ENCODE measurements at regions not wholly inside any gene's neighbourhood (a gene's known extent, or its start where the extent isn't known, plus 50 kb on each side); places are given as distances from the start of the nearest gene placed in this dataset.

DNA sequence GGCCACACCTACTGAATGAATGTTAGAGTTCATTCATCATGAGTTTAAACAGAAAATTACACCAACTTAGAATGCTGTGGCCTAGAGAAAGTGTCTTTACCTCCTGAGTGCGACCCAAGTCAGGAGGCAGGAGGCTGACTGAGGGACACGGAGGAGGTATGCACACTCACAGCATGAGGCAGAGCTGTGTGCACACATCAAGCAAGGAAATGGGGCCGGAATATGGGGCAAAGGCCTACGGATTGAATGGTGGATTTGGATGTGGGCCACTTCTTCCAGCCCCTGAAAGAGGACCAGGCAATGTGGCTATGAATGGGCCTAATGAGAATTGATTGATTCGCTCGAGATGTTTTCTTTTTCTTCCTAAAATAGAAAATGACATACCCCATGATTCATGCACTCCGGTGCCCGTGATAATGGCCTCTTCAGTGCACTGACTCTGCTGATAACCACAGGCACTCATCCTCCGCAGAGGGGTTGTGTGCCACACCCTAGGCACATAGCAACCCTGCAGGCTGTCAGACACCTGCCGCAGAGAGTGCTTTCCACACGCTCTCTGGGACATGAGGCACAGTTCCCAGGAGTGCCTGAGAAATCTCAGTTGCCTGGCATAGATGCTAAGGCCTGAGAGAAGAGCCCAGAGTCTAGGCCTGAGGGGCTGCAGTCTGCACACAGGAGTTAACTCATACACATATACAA is 155.5 kb downstream of the GLUL start:
- Histone ChIP-seq H3K27ac (peak overlapping the region in 2 of 4 donors; percentile 26 to 27), H3K9me3 (no peaks in the 10 kb centered on the region), H3K36me3 (no peaks in the 10 kb centered on the region), H3K4me3 (no peak overlapping the region), H3K27me3 (no peaks in the 10 kb centered on the region), H3K4me1 (no peaks in the 10 kb centered on the region)
- DNase-seq, result peak in 2 of 3 donors; percentile 57 to 61
- TF ChIP-seq, protein P1, sequence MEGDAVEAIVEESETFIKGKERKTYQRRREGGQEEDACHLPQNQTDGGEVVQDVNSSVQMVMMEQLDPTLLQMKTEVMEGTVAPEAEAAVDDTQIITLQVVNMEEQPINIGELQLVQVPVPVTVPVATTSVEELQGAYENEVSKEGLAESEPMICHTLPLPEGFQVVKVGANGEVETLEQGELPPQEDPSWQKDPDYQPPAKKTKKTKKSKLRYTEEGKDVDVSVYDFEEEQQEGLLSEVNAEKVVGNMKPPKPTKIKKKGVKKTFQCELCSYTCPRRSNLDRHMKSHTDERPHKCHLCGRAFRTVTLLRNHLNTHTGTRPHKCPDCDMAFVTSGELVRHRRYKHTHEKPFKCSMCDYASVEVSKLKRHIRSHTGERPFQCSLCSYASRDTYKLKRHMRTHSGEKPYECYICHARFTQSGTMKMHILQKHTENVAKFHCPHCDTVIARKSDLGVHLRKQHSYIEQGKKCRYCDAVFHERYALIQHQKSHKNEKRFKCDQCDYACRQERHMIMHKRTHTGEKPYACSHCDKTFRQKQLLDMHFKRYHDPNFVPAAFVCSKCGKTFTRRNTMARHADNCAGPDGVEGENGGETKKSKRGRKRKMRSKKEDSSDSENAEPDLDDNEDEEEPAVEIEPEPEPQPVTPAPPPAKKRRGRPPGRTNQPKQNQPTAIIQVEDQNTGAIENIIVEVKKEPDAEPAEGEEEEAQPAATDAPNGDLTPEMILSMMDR (IDR thresholded peaks at IDR 0.05), result no peak
- TF ChIP-seq POLR2A (IDR thresholded peaks at IDR 0.05), result no peak

DNA sequence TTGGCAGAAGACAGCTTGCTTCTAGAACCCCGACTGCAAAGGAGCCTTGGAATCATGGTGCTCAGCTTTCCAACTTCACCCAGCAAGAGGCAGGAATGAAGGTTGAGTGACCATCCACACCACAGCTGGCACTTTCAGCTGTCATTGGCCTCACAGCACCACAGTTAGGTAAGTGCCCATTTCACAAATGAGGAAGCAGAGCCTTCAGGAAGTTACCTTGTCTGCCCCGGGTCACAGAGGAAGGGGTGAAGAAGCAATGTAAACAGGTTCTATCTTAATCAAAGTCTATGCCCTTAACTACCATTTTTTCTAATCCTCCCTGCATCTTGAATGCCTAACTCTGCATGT is 156.0 kb downstream of the GLUL start:
- Histone ChIP-seq H3K27ac (peak overlapping the region in 2 of 4 donors; percentile 26 to 27), H3K9me3 (no peaks in the 10 kb centered on the region), H3K4me1 (no peaks in the 10 kb centered on the region), H3K27me3 (no peaks in the 10 kb centered on the region), H3K36me3 (no peaks in the 10 kb centered on the region), H3K4me3 (no peak overlapping the region)
- TF ChIP-seq, protein P1 (IDR thresholded peaks at IDR 0.05), result no peak
- no peak for TF ChIP-seq POLR2A (IDR thresholded peaks at IDR 0.05)
- no peak for DNase-seq

DNA sequence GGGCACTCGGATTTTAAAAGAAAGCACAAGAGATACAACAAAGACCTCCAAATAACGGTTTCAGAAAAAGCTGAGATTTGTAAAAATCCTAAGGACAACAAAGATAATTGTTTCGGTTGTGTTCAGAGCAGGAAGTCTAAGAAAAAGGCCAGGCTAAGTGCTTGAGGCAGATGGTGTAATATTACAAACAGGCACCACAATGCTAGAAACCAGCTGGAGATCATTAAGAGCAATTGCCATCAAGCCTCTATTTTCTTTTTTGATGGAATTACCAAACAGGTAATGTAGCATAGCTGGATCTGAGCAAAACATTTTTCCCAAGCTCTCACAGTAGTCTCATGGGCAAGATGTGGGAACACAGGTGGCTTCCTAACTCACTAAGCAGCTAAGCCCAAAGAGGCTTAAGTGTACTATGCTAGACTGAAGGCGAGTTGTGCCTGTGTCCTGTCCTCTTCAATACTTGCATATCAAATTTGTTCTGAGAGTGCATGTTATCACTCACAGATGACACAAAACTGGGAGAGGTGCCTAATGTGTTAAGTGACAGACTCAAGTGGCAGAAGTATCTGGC is 161.6 kb downstream of the GLUL start:
- H3K4me1 ChIP-seq, result no peaks in the 10 kb centered on the region
- H3K36me3 ChIP-seq, result no peaks in the 10 kb centered on the region
- no peak overlapping the region for H3K4me3 ChIP-seq
- H3K9me3 ChIP-seq, result no peaks in the 10 kb centered on the region
- DNase-seq, result no peak
- no peak overlapping the region for H3K27ac ChIP-seq
- H3K27me3 ChIP-seq, result no peaks in the 10 kb centered on the region
- TF ChIP-seq, protein P1 (IDR thresholded peaks at IDR 0.05), result no peak
- no peak for TF ChIP-seq POLR2A (IDR thresholded peaks at IDR 0.05)

DNA sequence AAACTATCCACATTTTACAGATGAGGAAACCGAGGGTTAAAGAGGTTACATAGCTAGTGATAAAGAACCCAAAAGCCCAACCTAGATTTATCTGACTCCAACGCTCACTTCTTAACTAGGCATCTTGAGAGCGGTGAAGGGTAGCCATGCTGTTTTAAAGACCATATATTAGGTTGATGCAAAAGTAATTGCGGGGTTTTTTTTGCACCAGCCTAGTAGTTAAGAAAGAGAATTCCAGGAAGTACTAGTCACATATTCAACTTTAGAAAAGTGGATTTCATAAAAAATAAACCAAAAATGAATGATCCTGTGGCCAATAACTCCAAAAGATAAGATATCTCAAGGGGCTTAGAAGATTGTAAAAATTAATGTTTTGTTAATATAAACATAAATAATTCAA is 162.1 kb downstream of the GLUL start:
- DNase-seq, result no peak

DNA sequence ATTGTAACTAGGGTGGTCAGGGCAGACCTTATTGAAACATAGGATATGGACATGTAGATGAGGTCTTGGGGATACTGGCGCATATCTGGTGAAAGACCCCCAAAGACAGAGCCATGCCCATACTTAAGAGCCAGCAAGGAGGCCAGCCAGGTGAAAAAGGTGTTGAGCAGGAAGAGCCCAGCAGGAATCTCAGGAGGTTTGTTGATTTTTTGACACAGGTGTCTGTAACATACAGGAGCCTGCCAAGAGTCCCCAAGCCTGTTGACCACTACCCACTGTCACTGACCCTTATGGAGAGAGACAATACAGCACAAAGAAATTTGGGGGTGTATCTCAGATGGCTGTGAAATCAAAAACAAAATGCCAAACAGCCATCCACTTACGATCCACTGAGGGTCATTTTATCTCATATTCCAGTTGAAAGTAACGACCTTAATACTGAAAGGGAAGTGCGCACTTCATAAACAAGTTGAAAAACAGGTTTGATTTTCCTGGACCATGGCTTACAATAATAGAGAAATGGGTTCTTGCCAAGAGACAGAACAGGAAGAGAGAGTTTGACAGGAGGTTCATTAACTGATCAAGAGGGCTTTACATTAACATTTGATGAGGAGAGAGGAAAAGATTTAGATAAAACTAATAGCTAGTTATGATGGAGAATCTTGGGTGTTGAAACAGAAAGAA is 163.6 kb downstream of the GLUL start:
- H3K27me3 ChIP-seq, result no peaks in the 10 kb centered on the region
- DNase-seq, result no peak
- H3K27ac ChIP-seq, result no peak overlapping the region
- no peak overlapping the region for H3K4me3 ChIP-seq
- H3K9me3 ChIP-seq, result peaks cover 0 to 3% (median 0%) of the 10 kb centered on the region in 4 donors
- H3K4me1 ChIP-seq, result no peaks in the 10 kb centered on the region
- no peaks in the 10 kb centered on the region for H3K36me3 ChIP-seq
- TF ChIP-seq POLR2A (IDR thresholded peaks at IDR 0.05), result no peak
- TF ChIP-seq, protein P1 (IDR thresholded peaks at IDR 0.05), result no peak

More for the DNA sequence above, 162.1 kb downstream of the GLUL start:
- no peaks in the 10 kb centered on the region for H3K4me1 ChIP-seq
- H3K27ac ChIP-seq, result no peak overlapping the region
- H3K9me3 ChIP-seq, result no peaks in the 10 kb centered on the region
- no peaks in the 10 kb centered on the region for H3K36me3 ChIP-seq
- H3K4me3 ChIP-seq, result no peak overlapping the region
- H3K27me3 ChIP-seq, result no peaks in the 10 kb centered on the region
- no peak for TF ChIP-seq POLR2A (IDR thresholded peaks at IDR 0.05)
- TF ChIP-seq, protein P1 (IDR thresholded peaks at IDR 0.05), result no peak

Measured in Peyer's patch (tissue), 4 donors.